ENCODE measurements at regions not wholly inside any gene's neighbourhood (a gene's known extent, or its start where the extent isn't known, plus 50 kb on each side); places are given as distances from the start of the nearest gene placed in this dataset.

- no peak for DNase-seq
- no peaks in the 10 kb centered on the region for H3K27me3 ChIP-seq
- H3K27ac ChIP-seq: no peak overlapping the region
- H3K9me3 ChIP-seq: no peaks in the 10 kb centered on the region
- TF ChIP-seq CTCF (IDR thresholded peaks at IDR 0.05) (no peak), POLR2A (IDR thresholded peaks at IDR 0.05) (no peak)
- H3K4me3 ChIP-seq: no peak overlapping the region
- H3K4me1 ChIP-seq: no peaks in the 10 kb centered on the region
- no peaks in the 10 kb centered on the region for H3K36me3 ChIP-seq
- intact Hi-C loops (cut with DNase I; ENCODE audit: low total_unique reads): no loop called here
These were observed 420.0 kb downstream of the CTTN start for GRCh38 chr11:70818351-70818750.

DNA sequence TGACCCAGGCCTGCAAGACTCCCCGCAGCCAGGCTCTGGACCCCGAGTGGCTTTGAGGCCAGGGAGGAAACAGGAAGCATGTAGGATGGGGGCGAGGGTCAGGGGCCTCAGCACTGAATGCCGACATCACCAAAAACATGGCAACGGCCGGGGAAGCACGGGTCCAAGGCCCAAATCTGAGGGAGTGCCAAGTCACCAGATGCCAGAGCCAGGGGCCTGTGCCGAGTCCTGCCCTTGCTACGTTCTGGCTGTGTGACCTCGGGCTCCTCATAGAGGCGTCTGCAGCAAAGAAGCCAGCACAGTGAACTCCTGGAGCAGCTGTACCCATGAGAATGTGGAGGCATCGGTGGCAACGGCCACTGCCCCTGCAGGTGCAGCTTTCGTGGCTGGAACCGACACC lies 420.7 kb downstream of the CTTN start:
- intact Hi-C loops (cut with DNase I; ENCODE audit: low total_unique reads): no loop called here
- Histone ChIP-seq H3K27me3 (no peaks in the 10 kb centered on the region), H3K4me1 (no peaks in the 10 kb centered on the region), H3K9me3 (no peaks in the 10 kb centered on the region), H3K4me3 (no peak overlapping the region), H3K27ac (no peak overlapping the region), H3K36me3 (no peaks in the 10 kb centered on the region)
- TF ChIP-seq POLR2A (IDR thresholded peaks at IDR 0.05): no peak
- no peak for TF ChIP-seq CTCF (IDR thresholded peaks at IDR 0.05)
- DNase-seq: no peak

DNA sequence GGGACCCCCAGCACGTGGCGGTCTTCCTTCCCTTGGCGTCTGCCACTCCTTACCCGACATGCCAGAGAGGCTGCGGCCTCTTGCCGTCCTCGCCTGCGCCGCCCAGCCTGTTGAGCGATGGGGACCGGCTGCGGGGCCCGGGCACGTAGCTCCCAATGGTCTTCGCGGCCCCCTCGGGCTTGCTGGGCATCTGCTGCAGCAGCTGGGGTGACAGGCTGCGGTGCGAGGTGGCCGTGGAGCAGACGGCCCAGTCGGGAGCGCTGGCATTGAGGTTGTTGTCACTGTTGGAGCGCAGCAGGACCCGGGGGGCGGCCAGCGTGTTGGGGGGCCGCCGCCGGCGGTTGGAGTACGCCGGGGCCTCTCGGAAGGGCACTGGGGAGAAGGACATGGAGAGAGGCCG lies 422.0 kb downstream of the CTTN start:
- Histone ChIP-seq H3K4me1 (no peaks in the 10 kb centered on the region), H3K36me3 (no peaks in the 10 kb centered on the region), H3K9me3 (no peaks in the 10 kb centered on the region), H3K4me3 (no peak overlapping the region), H3K27ac (no peak overlapping the region), H3K27me3 (peaks cover 0 to 8% of the 10 kb centered on the region in 2 donors)
- intact Hi-C loops (cut with DNase I; ENCODE audit: low total_unique reads): no loop called here
- DNase-seq: no peak
- TF ChIP-seq CTCF (IDR thresholded peaks at IDR 0.05) (no peak), POLR2A (IDR thresholded peaks at IDR 0.05) (no peak)

DNA sequence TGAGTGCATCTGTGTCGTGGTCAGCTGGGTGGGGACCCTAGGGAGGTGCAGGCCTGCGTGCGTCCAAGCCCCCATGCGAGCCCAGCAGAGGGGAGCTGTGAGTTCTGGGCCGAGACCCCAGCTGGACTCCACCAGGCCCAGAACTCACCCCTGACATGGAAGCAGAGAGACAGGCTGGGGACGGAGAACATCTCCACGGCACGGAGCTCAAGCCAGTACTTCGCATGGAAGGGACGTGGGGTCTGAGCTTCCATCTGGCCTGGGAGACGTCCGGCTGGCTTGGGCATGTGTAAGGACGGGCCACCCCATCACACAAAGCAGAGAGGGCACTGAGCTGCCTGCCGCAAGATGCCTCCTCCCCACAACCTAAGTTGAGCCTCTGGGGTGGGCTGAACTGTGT lies 422.4 kb downstream of the CTTN start:
- TF ChIP-seq POLR2A (IDR thresholded peaks at IDR 0.05) (no peak), CTCF (IDR thresholded peaks at IDR 0.05) (no peak)
- no peak for DNase-seq
- Histone ChIP-seq H3K27ac (no peak overlapping the region), H3K4me3 (no peak overlapping the region), H3K9me3 (no peaks in the 10 kb centered on the region), H3K4me1 (no peaks in the 10 kb centered on the region), H3K27me3 (peaks cover 0 to 8% of the 10 kb centered on the region in 2 donors), H3K36me3 (no peaks in the 10 kb centered on the region)
- intact Hi-C loops (cut with DNase I; ENCODE audit: low total_unique reads): no loop called here

- no peaks in the 10 kb centered on the region for H3K9me3 ChIP-seq
- no peak overlapping the region for H3K27ac ChIP-seq
- H3K27me3 ChIP-seq: peaks cover 0 to 8% of the 10 kb centered on the region in 2 donors
- no peaks in the 10 kb centered on the region for H3K4me1 ChIP-seq
- TF ChIP-seq POLR2A (IDR thresholded peaks at IDR 0.05) (no peak), CTCF (IDR thresholded peaks at IDR 0.05) (no peak)
- H3K36me3 ChIP-seq: no peaks in the 10 kb centered on the region
- no peak for DNase-seq
- intact Hi-C loops (cut with DNase I; ENCODE audit: low total_unique reads): no loop called here
- no peak overlapping the region for H3K4me3 ChIP-seq
These were observed 425.4 kb downstream of the CTTN start for GRCh38 chr11:70823771-70824170.
